ENCODE measurements at regions not wholly inside any gene's neighbourhood (a gene's known extent, or its start where the extent isn't known, plus 50 kb on each side); places are given as distances from the start of the nearest gene placed in this dataset.

GRCh38 chr21:27291006-27291405 is 324.1 kb upstream of the ADAMTS5 start:
- Histone ChIP-seq H3K27ac (ENCODE audit: control insufficient read depth, insufficient read depth, low read length) (no peak overlapping the region), H3K4me1 (ENCODE audit: control insufficient read depth, extremely low read depth, insufficient read depth, low read length) (no peaks in the 10 kb centered on the region), H3K36me3 (ENCODE audit: control insufficient read depth in 2 of 2, extremely low read depth in 1 of 2, insufficient read depth in 2 of 2, low read length in 2 of 2) (no peaks in the 10 kb centered on the region), H3K9me3 (ENCODE audit: control insufficient read depth, low read depth, low read length) (no peaks in the 10 kb centered on the region), H3K9ac (ENCODE audit: control insufficient read depth, extremely low read depth, insufficient read depth, low read length) (no peak overlapping the region), H4K20me1 (ENCODE audit: control insufficient read depth, extremely low read depth, insufficient read depth, low read length) (no peaks in the 10 kb centered on the region), H3K27me3 (ENCODE audit: control insufficient read depth, extremely low read depth, insufficient read depth, low read length) (no peaks in the 10 kb centered on the region), H3K4me2 (ENCODE audit: control insufficient read depth, extremely low read depth, insufficient read depth, low read depth, low read length) (no peak overlapping the region), H3K4me3 (ENCODE audit: control insufficient read depth in 2 of 3, extremely low read depth in 1 of 3, insufficient read depth in 2 of 3, low read depth in 1 of 3, low read length in 3 of 3) (no peak overlapping the region), H3K9me1 (ENCODE audit: control insufficient read depth, extremely low read depth, insufficient read depth, low read length) (no peaks in the 10 kb centered on the region), H3K79me2 (ENCODE audit: control insufficient read depth, insufficient read depth, low read length) (no peaks in the 10 kb centered on the region), H2AFZ (ENCODE audit: control insufficient read depth, low read length) (no peak overlapping the region)
- no peak for FAIRE-seq
- dilution Hi-C loops (cut with MboI; ENCODE audit: extremely low pct_ligation_motif_present, low sequenced_read_pairs): no loop called here
- TF ChIP-seq CTCF (optimal IDR thresholded peaks at IDR 0.05 in 1 of 3, IDR thresholded peaks at IDR 0.05 in 1 of 3, conservative IDR thresholded peaks at IDR 0.05 in 1 of 3; ENCODE audit: extremely low read depth in 1 of 3, insufficient read depth in 2 of 3, low read length in 3 of 3) (no peak), EZH2 (IDR thresholded peaks at IDR 0.05; ENCODE audit: low read length) (no peak)
- DNase-seq (ENCODE audit: low read depth, low spot score): no peak

- no peak for FAIRE-seq
- no peak for DNase-seq (ENCODE audit: low read depth, low spot score)
- no peaks in the 10 kb centered on the region for H3K79me2 ChIP-seq (ENCODE audit: control insufficient read depth, insufficient read depth, low read length)
- no peaks in the 10 kb centered on the region for H3K9me1 ChIP-seq (ENCODE audit: control insufficient read depth, extremely low read depth, insufficient read depth, low read length)
- H3K4me2 ChIP-seq (ENCODE audit: control insufficient read depth, extremely low read depth, insufficient read depth, low read depth, low read length): no peak overlapping the region
- no peak overlapping the region for H3K27ac ChIP-seq (ENCODE audit: control insufficient read depth, insufficient read depth, low read length)
- no peak overlapping the region for H3K9ac ChIP-seq (ENCODE audit: control insufficient read depth, extremely low read depth, insufficient read depth, low read length)
- no peak overlapping the region for H3K4me3 ChIP-seq (ENCODE audit: control insufficient read depth in 2 of 3, extremely low read depth in 1 of 3, insufficient read depth in 2 of 3, low read depth in 1 of 3, low read length in 3 of 3)
- no peaks in the 10 kb centered on the region for H3K4me1 ChIP-seq (ENCODE audit: control insufficient read depth, extremely low read depth, insufficient read depth, low read length)
- TF ChIP-seq CTCF (optimal IDR thresholded peaks at IDR 0.05 in 1 of 3, IDR thresholded peaks at IDR 0.05 in 1 of 3, conservative IDR thresholded peaks at IDR 0.05 in 1 of 3; ENCODE audit: extremely low read depth in 1 of 3, insufficient read depth in 2 of 3, low read length in 3 of 3) (no peak), EZH2 (IDR thresholded peaks at IDR 0.05; ENCODE audit: low read length) (no peak)
- H3K27me3 ChIP-seq (ENCODE audit: control insufficient read depth, extremely low read depth, insufficient read depth, low read length): no peaks in the 10 kb centered on the region
- no peaks in the 10 kb centered on the region for H3K9me3 ChIP-seq (ENCODE audit: control insufficient read depth, low read depth, low read length)
- H3K36me3 ChIP-seq (ENCODE audit: control insufficient read depth in 2 of 2, extremely low read depth in 1 of 2, insufficient read depth in 2 of 2, low read length in 2 of 2): no peaks in the 10 kb centered on the region
- dilution Hi-C loops (cut with MboI; ENCODE audit: extremely low pct_ligation_motif_present, low sequenced_read_pairs): no loop called here
- H4K20me1 ChIP-seq (ENCODE audit: control insufficient read depth, extremely low read depth, insufficient read depth, low read length): no peaks in the 10 kb centered on the region
- no peak overlapping the region for H2AFZ ChIP-seq (ENCODE audit: control insufficient read depth, low read length)
Observed at GRCh38 chr21:27290028-27290427, 323.1 kb upstream of the ADAMTS5 start.
